Neural cell (in vitro differentiated cells): ENCODE measurements at regions not wholly inside any gene's neighbourhood (a gene's known extent, or its start where the extent isn't known, plus 50 kb on each side); places are given as distances from the start of the nearest gene placed in this dataset.

ENCODE experiments used
- H2AFZ ChIP-seq: fragments of 200-600, 300-800 bp; sonication (generic), shearing (Covaris generic); 2 replicates; pipeline ENCODE4 v1.6.0; 2014; ENCODE audit warnings: low read depth, mild to moderate bottlenecking, antibody characterized with exemption, low read length, moderate library complexity
- H3F3A ChIP-seq: fragments of 200-600 bp; shearing (Covaris generic); 2 replicates; pipeline ENCODE4 v1.6.1; 2016; ENCODE audit warnings: mild to moderate bottlenecking, moderate library complexity, mixed read lengths, antibody characterized with exemption, low read length; ENCODE audit not compliant: insufficient read depth, poor library complexity, severe bottlenecking
- H3K27ac ChIP-seq: fragments of 200-600, 300-800 bp; sonication (generic), shearing (Covaris generic); 2 replicates; pipeline ENCODE4 v1.5.1; 2014; ENCODE audit warnings: mild to moderate bottlenecking, low read length, moderate library complexity
- H3K27me3 ChIP-seq: fragments of 300-800, 200-600 bp; sonication (generic), shearing (Covaris generic); 2 replicates; pipeline ENCODE4 v1.6.0; 2014; ENCODE audit warnings: mild to moderate bottlenecking, low read depth, low read length, moderate library complexity; ENCODE audit not compliant: insufficient read depth
- H3K36me3 ChIP-seq: fragments of 300-800, 200-600 bp; sonication (generic), shearing (Covaris generic); 2 replicates; pipeline ENCODE4 v1.5.1; 2014; ENCODE audit warnings: mild to moderate bottlenecking, antibody characterized with exemption, low read length, moderate library complexity; ENCODE audit not compliant: insufficient read depth
- H3K4me2 ChIP-seq: fragments of 300-800, 200-600 bp; sonication (generic), shearing (Covaris generic); 2 replicates; pipeline ENCODE4 v1.6.0; 2014; ENCODE audit warnings: mild to moderate bottlenecking, low read length
- H3K4me3 ChIP-seq: fragments of 300-800, 200-600 bp; sonication (generic), shearing (Covaris generic); 2 replicates; pipeline ENCODE4 v1.5.1; 2014; ENCODE audit warnings: mild to moderate bottlenecking, low read length, moderate library complexity
- H3K79me2 ChIP-seq: fragments of 200-600 bp; shearing (Covaris generic); replicated peaks from 2 replicates; pipeline ENCODE4 v1.6.0; 2014; ENCODE audit warnings: mild to moderate bottlenecking, low read length, moderate library complexity; ENCODE audit not compliant: insufficient read depth
- H3K9ac ChIP-seq: fragments of 300-800, 200-600 bp; sonication (generic), shearing (Covaris generic); 2 replicates; pipeline ENCODE4 v1.6.1; 2016; ENCODE audit warnings: mild to moderate bottlenecking, low read length, mixed read lengths
- H3K9me2 ChIP-seq: fragments of 200-600 bp; shearing (Covaris generic); 2 replicates; pipeline ENCODE4 v1.6.1; 2016; ENCODE audit warnings: mild to moderate bottlenecking, low read length, mixed read lengths; ENCODE audit not compliant: insufficient read depth
- H3K9me3 ChIP-seq: fragments of 200-600, 300-800 bp; sonication (generic), shearing (Covaris generic); 2 replicates; pipeline ENCODE4 v1.6.1; 2016; ENCODE audit warnings: mild to moderate bottlenecking, mixed run types, low read length, moderate library complexity, mixed read lengths
- H4K20me1 ChIP-seq: fragments of 200-600 bp; shearing (Covaris generic); 2 replicates; pipeline ENCODE4 v1.6.1; 2016; ENCODE audit warnings: mild to moderate bottlenecking, mixed run types; ENCODE audit not compliant: insufficient read depth
- EP300 ChIP-seq: fragments of 450-650 bp; conservative IDR thresholded peaks from 2 replicates; pipeline ENCODE4 v1.6.1; 2014; ENCODE audit warnings: antibody characterized with exemption, mild to moderate bottlenecking, moderate library complexity; ENCODE audit not compliant: poor library complexity, severe bottlenecking
- EZH2 ChIP-seq: fragments of 200-600, 300-800 bp; shearing (Covaris generic), sonication (generic); IDR thresholded peaks from 2 replicates; pipeline ENCODE4 v1.6.1; 2014; ENCODE audit warnings: antibody characterized with exemption, low read length, borderline replicate concordance, mild to moderate bottlenecking; ENCODE audit not compliant: insufficient read depth, poor library complexity, severe bottlenecking
- MXI1 ChIP-seq: fragments of 450-650 bp; conservative IDR thresholded peaks from 2 replicates; pipeline ENCODE4 v1.6.1; 2014; ENCODE audit warnings: antibody characterized with exemption, mild to moderate bottlenecking; ENCODE audit not compliant: poor library complexity, severe bottlenecking
- POLR2AphosphoS5 ChIP-seq: IDR thresholded peaks from 2 replicates; pipeline ENCODE4 v1.6.1; 2012
- RAD21 ChIP-seq: fragments of 450-650 bp; conservative IDR thresholded peaks from 2 replicates; pipeline ENCODE4 v1.6.1; 2014; ENCODE audit warnings: antibody characterized with exemption, mild to moderate bottlenecking, moderate library complexity
- SMC3 ChIP-seq: fragments of 450-650 bp; conservative IDR thresholded peaks from 2 replicates; pipeline ENCODE4 v1.6.1; 2014; ENCODE audit warnings: antibody characterized with exemption, mild to moderate bottlenecking, moderate library complexity; ENCODE audit not compliant: poor library complexity
- TAF1 ChIP-seq: IDR thresholded peaks from 2 replicates; pipeline ENCODE4 v1.6.1; 2012; ENCODE audit warnings: low read depth
- TF ChIP-seq, protein P1 (sequence below): fragments of 450-650 bp; IDR thresholded peaks from 2 replicates; pipeline ENCODE4 v1.5.1; 2014; ENCODE audit warnings: antibody characterized with exemption, mild to moderate bottlenecking, moderate library complexity; ENCODE audit not compliant: poor library complexity, severe bottlenecking
- TF ChIP-seq, protein P2 (sequence below): IDR thresholded peaks from 2 replicates; pipeline ENCODE4 v1.6.1; 2012; ENCODE audit warnings: borderline replicate concordance

- Histone ChIP-seq H3K27me3 (no peaks in the 10 kb centered on the region), H3K4me3 (no peak overlapping the region), H3K79me2 (no peaks in the 10 kb centered on the region), H3K36me3 (no peaks in the 10 kb centered on the region), H3F3A (no peaks in the 10 kb centered on the region), H2AFZ (no peak overlapping the region), H4K20me1 (no peaks in the 10 kb centered on the region), H3K9me2 (no peaks in the 10 kb centered on the region), H3K9me3 (no peaks in the 10 kb centered on the region), H3K9ac (no peak overlapping the region), H3K4me2 (no peak overlapping the region), H3K27ac (no peak overlapping the region)
- TF ChIP-seq EP300 = no peak
- no peak for TF ChIP-seq TAF1
- TF ChIP-seq, protein P1, sequence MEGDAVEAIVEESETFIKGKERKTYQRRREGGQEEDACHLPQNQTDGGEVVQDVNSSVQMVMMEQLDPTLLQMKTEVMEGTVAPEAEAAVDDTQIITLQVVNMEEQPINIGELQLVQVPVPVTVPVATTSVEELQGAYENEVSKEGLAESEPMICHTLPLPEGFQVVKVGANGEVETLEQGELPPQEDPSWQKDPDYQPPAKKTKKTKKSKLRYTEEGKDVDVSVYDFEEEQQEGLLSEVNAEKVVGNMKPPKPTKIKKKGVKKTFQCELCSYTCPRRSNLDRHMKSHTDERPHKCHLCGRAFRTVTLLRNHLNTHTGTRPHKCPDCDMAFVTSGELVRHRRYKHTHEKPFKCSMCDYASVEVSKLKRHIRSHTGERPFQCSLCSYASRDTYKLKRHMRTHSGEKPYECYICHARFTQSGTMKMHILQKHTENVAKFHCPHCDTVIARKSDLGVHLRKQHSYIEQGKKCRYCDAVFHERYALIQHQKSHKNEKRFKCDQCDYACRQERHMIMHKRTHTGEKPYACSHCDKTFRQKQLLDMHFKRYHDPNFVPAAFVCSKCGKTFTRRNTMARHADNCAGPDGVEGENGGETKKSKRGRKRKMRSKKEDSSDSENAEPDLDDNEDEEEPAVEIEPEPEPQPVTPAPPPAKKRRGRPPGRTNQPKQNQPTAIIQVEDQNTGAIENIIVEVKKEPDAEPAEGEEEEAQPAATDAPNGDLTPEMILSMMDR = no peak
- TF ChIP-seq RAD21 = no peak
These were observed 119.5 kb upstream of the SMIM21 start for GRCh38 chr18:75546964-75547363.

GRCh38 chr18:75545189-75545588 is 117.7 kb upstream of the SMIM21 start:
- Histone ChIP-seq H4K20me1 (no peaks in the 10 kb centered on the region), H3F3A (no peaks in the 10 kb centered on the region), H3K27ac (no peak overlapping the region), H3K9me3 (no peaks in the 10 kb centered on the region), H3K4me3 (no peak overlapping the region), H2AFZ (no peak overlapping the region), H3K4me2 (no peak overlapping the region), H3K27me3 (no peaks in the 10 kb centered on the region), H3K36me3 (no peaks in the 10 kb centered on the region), H3K9me2 (no peaks in the 10 kb centered on the region), H3K9ac (no peak overlapping the region), H3K79me2 (no peaks in the 10 kb centered on the region)
- TF ChIP-seq TAF1 (no peak), RAD21 (no peak), MXI1 (no peak), EP300 (no peak)
- TF ChIP-seq, protein P2, sequence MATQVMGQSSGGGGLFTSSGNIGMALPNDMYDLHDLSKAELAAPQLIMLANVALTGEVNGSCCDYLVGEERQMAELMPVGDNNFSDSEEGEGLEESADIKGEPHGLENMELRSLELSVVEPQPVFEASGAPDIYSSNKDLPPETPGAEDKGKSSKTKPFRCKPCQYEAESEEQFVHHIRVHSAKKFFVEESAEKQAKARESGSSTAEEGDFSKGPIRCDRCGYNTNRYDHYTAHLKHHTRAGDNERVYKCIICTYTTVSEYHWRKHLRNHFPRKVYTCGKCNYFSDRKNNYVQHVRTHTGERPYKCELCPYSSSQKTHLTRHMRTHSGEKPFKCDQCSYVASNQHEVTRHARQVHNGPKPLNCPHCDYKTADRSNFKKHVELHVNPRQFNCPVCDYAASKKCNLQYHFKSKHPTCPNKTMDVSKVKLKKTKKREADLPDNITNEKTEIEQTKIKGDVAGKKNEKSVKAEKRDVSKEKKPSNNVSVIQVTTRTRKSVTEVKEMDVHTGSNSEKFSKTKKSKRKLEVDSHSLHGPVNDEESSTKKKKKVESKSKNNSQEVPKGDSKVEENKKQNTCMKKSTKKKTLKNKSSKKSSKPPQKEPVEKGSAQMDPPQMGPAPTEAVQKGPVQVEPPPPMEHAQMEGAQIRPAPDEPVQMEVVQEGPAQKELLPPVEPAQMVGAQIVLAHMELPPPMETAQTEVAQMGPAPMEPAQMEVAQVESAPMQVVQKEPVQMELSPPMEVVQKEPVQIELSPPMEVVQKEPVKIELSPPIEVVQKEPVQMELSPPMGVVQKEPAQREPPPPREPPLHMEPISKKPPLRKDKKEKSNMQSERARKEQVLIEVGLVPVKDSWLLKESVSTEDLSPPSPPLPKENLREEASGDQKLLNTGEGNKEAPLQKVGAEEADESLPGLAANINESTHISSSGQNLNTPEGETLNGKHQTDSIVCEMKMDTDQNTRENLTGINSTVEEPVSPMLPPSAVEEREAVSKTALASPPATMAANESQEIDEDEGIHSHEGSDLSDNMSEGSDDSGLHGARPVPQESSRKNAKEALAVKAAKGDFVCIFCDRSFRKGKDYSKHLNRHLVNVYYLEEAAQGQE = no peak

DNA sequence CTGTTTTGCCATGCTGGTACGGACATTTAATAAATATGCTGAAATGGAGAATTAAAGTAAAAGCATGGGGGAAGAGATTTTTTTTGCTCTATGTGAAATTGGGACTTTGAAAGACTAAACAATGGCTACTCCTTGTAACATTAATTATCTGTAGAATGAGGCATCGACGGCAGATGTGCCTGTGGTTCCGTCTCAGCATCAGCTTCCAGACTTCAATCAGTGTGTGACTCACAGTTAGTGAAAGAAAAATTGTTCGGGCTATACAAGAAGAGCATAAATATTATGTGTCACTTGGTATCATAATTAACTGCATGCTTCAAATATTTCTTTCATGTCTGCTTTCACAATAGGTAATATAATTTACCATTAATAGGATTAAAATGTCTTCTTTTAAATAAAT is 117.0 kb upstream of the SMIM21 start:
- Histone ChIP-seq H2AFZ (no peak overlapping the region), H3K36me3 (no peaks in the 10 kb centered on the region), H3F3A (no peaks in the 10 kb centered on the region), H3K9ac (no peak overlapping the region), H3K4me3 (no peak overlapping the region), H3K9me2 (no peaks in the 10 kb centered on the region), H3K27ac (no peak overlapping the region), H3K79me2 (no peaks in the 10 kb centered on the region), H3K4me2 (no peak overlapping the region), H4K20me1 (no peaks in the 10 kb centered on the region), H3K9me3 (no peaks in the 10 kb centered on the region), H3K27me3 (no peaks in the 10 kb centered on the region)
- TF ChIP-seq, protein P2 = no peak
- no peak for TF ChIP-seq POLR2AphosphoS5
- TF ChIP-seq TAF1 = no peak
- TF ChIP-seq, protein P1 = no peak
- no peak for TF ChIP-seq EP300
- TF ChIP-seq EZH2 = no peak
- no peak for TF ChIP-seq RAD21
- no peak for TF ChIP-seq SMC3
- no peak for TF ChIP-seq MXI1
